Right atrium auricular region (tissue), 2 donors: ENCODE measurements at regions not wholly inside any gene's neighbourhood (a gene's known extent, or its start where the extent isn't known, plus 50 kb on each side); places are given as distances from the start of the nearest gene placed in this dataset.

Experiments used
- DNase-seq: peaks from one replicate; pipeline ENCODE4 v3.0.0-alpha.2; 2019; ENCODE audit warnings: low spot score
- H3K27ac ChIP-seq, 2 donors: fragments of 200-600 bp; sonication (generic); 1 replicate in 1 of 2; 2 replicates in 1 of 2; pipeline ENCODE4 v1.5.1; 2016 to 2019
- H3K27me3 ChIP-seq, 2 donors: fragments of 200-600 bp; sonication (generic); one replicate each; pipeline versions ENCODE4 v1.5.1 to v1.6.0; 2017 to 2019
- H3K36me3 ChIP-seq: fragments of 200-600 bp; sonication (generic); one replicate; pipeline ENCODE4 v1.5.1; 2016
- H3K4me1 ChIP-seq, 2 donors: fragments of 200-600 bp; sonication (generic); one replicate each; pipeline versions ENCODE4 v1.5.1 to v1.6.0; 2017 to 2019
- H3K4me3 ChIP-seq, 2 donors: fragments of 200-600 bp; sonication (generic); 1 replicate in 1 of 2; 2 replicates in 1 of 2; pipeline ENCODE4 v1.5.1; 2017 to 2019; ENCODE audit warnings: mild to moderate bottlenecking in 1 of 2, moderate library complexity in 1 of 2
- H3K9me3 ChIP-seq, 2 donors: fragments of 200-600 bp; sonication (generic); one replicate each; pipeline ENCODE4 v1.5.1; 2019
- CTCF ChIP-seq, 2 donors: fragments of 200-600 bp; sonication (generic); IDR thresholded peaks; one replicate each; pipeline ENCODE4 v1.5.1; 2019; ENCODE audit warnings: antibody characterized with exemption in 2 of 2

GRCh38 chr1:87542697-87543096 is 214.0 kb downstream of the LMO4 start:
- Histone ChIP-seq H3K27me3 (no peaks in the 10 kb centered on the region), H3K36me3 (no peaks in the 10 kb centered on the region)
- no peak for TF ChIP-seq CTCF (IDR thresholded peaks at IDR 0.05)

GRCh38 chr1:87549738-87550137 is 221.1 kb downstream of the LMO4 start:
- Histone ChIP-seq H3K4me1 (no peaks in the 10 kb centered on the region), H3K27ac (no peak overlapping the region), H3K36me3 (no peaks in the 10 kb centered on the region), H3K27me3 (no peaks in the 10 kb centered on the region), H3K9me3 (peaks cover 0 to 10% of the 10 kb centered on the region in 2 donors), H3K4me3 (no peak overlapping the region)
- no peak for DNase-seq
- no peak for TF ChIP-seq CTCF (IDR thresholded peaks at IDR 0.05)

More at GRCh38 chr1:87542697-87543096, 214.0 kb downstream of the LMO4 start:
- Histone ChIP-seq H3K4me1 (no peaks in the 10 kb centered on the region), H3K4me3 (no peak overlapping the region), H3K9me3 (peaks cover 0 to 43% of the 10 kb centered on the region in 2 donors), H3K27ac (no peak overlapping the region)
- no peak for DNase-seq

GRCh38 chr1:87553511-87553910 is 224.8 kb downstream of the LMO4 start:
- TF ChIP-seq CTCF (IDR thresholded peaks at IDR 0.05): no peak
- H3K27me3 ChIP-seq: no peaks in the 10 kb centered on the region
- DNase-seq: no peak
- no peaks in the 10 kb centered on the region for H3K4me1 ChIP-seq
- H3K4me3 ChIP-seq: no peak overlapping the region
- no peak overlapping the region for H3K27ac ChIP-seq
- H3K9me3 ChIP-seq: no peaks in the 10 kb centered on the region
- H3K36me3 ChIP-seq: no peaks in the 10 kb centered on the region

- H3K9me3 ChIP-seq: no peaks in the 10 kb centered on the region
- no peaks in the 10 kb centered on the region for H3K36me3 ChIP-seq
- no peak overlapping the region for H3K4me3 ChIP-seq
- no peak for TF ChIP-seq CTCF (IDR thresholded peaks at IDR 0.05)
- H3K4me1 ChIP-seq: no peaks in the 10 kb centered on the region
- H3K27me3 ChIP-seq: no peaks in the 10 kb centered on the region
- H3K27ac ChIP-seq: no peak overlapping the region
- no peak for DNase-seq
Observed at GRCh38 chr1:87555366-87555765, 226.7 kb downstream of the LMO4 start.

- H3K27me3 ChIP-seq: no peaks in the 10 kb centered on the region
- H3K4me3 ChIP-seq: no peak overlapping the region
- no peaks in the 10 kb centered on the region for H3K36me3 ChIP-seq
- H3K9me3 ChIP-seq: no peaks in the 10 kb centered on the region
- no peak for TF ChIP-seq CTCF (IDR thresholded peaks at IDR 0.05)
- no peaks in the 10 kb centered on the region for H3K4me1 ChIP-seq
- DNase-seq: no peak
- no peak overlapping the region for H3K27ac ChIP-seq
Observed at GRCh38 chr1:87556326-87556725, 227.6 kb downstream of the LMO4 start.

- DNase-seq: no peak
- Histone ChIP-seq H3K27ac (no peak overlapping the region), H3K36me3 (no peaks in the 10 kb centered on the region), H3K4me1 (no peaks in the 10 kb centered on the region), H3K27me3 (no peaks in the 10 kb centered on the region), H3K4me3 (no peak overlapping the region), H3K9me3 (no peaks in the 10 kb centered on the region)
- no peak for TF ChIP-seq CTCF (IDR thresholded peaks at IDR 0.05)
Observed at GRCh38 chr1:87558921-87559320, 230.2 kb downstream of the LMO4 start.
